A673 (cell line): ENCODE measurements at regions not wholly inside any gene's neighbourhood (a gene's known extent, or its start where the extent isn't known, plus 50 kb on each side); places are given as distances from the start of the nearest gene placed in this dataset.

Experiments used
- BruUV-seq: library from RNA; stranded (reverse); fragments of 400-500 nt; replicated peaks from 2 replicates; lab custom pipeline; 2021; lab: Mats Ljungman, UMichigan
- CTCF ChIA-PET: fragments of 300-600 bp; sonication (Branson Sonifier 250); formaldehyde crosslinking; loops from one replicate; lab custom pipeline; 2022; ENCODE audit warnings: antibody characterized with exemption; lab: Charles Lee
- POLR2A ChIA-PET: fragments of 300-600 bp; sonication (Branson Sonifier 250); formaldehyde crosslinking; loops from one replicate; lab custom pipeline; 2022; ENCODE audit warnings: antibody characterized with exemption; ENCODE audit not compliant: low non-redundant PET; lab: Charles Lee
- DNase-seq: peaks from one replicate; pipeline ENCODE4 v3.0.0-alpha.2; 2015; ENCODE audit warnings: low spot score
- H3K27ac ChIP-seq: fragments of 200-600 bp; sonication (generic); 2 replicates; pipeline ENCODE4 v1.5.1; 2016; ENCODE audit warnings: mixed run types, low read depth, mild to moderate bottlenecking, mixed read lengths, antibody characterized with exemption, low read length; ENCODE audit not compliant: poor library complexity, severe bottlenecking
- H3K27me3 ChIP-seq: fragments of 200-600 bp; sonication (generic); replicated peaks from 2 replicates; pipeline ENCODE4 v1.6.1; 2017; ENCODE audit warnings: mixed run types, low read depth, mild to moderate bottlenecking, mixed read lengths, antibody characterized with exemption, low read length; ENCODE audit not compliant: insufficient read depth, poor library complexity
- H3K36me3 ChIP-seq: fragments of 200-600 bp; sonication (generic); 2 replicates; pipeline ENCODE4 v1.6.1; 2016; ENCODE audit warnings: mixed run types, mild to moderate bottlenecking, mixed read lengths, antibody characterized with exemption, low read length; ENCODE audit not compliant: insufficient read depth, poor library complexity, severe bottlenecking
- H3K4me1 ChIP-seq: fragments of 200-600 bp; sonication (generic); 2 replicates; pipeline ENCODE4 v1.6.1; 2017; ENCODE audit warnings: mixed run types, mild to moderate bottlenecking, mixed read lengths, antibody characterized with exemption, low read length; ENCODE audit not compliant: insufficient read depth, poor library complexity, severe bottlenecking
- H3K4me3 ChIP-seq: fragments of 200-600 bp; sonication (generic); 2 replicates; pipeline ENCODE4 v1.5.1; 2016; ENCODE audit warnings: low read depth, mixed run types, mild to moderate bottlenecking, mixed read lengths, low read length; ENCODE audit not compliant: poor library complexity, severe bottlenecking
- H3K9me3 ChIP-seq: fragments of 200-600 bp; sonication (generic); 2 replicates; pipeline ENCODE4 v1.6.1; 2016; ENCODE audit warnings: mixed run types, low read depth, mild to moderate bottlenecking, mixed read lengths, antibody characterized with exemption, low read length; ENCODE audit not compliant: poor library complexity, severe bottlenecking
- CTCF ChIP-seq: fragments of 300-800, 200-600 bp; sonication (generic); conservative IDR thresholded peaks from 2 replicates; pipeline ENCODE4 v1.5.1; 2017; ENCODE audit warnings: low read depth, mild to moderate bottlenecking, antibody characterized with exemption, low read length, moderate library complexity, mixed read lengths
- EZH2 ChIP-seq: fragments of 200-600 bp; sonication (generic); IDR thresholded peaks from 2 replicates; pipeline ENCODE4 v1.6.1; 2017; ENCODE audit warnings: borderline replicate concordance, low read depth, mild to moderate bottlenecking, mixed read lengths, antibody characterized with exemption, low read length; ENCODE audit not compliant: poor library complexity, severe bottlenecking
- intact Hi-C: fragments of 100-400 bp; cut with micrococcal nuclease; formaldehyde crosslinking; loops from one replicate; pipeline ENCODE4 v1.10.0; 2022; ENCODE audit not compliant: unreplicated experiment

- no peak overlapping the region for H3K27ac ChIP-seq
- no peaks in the 10 kb centered on the region for H3K9me3 ChIP-seq
- ChIA-PET CTCF (no interaction called here), POLR2A (no interaction called here)
- peaks cover 5% of the 10 kb centered on the region for H3K27me3 ChIP-seq
- H3K36me3 ChIP-seq, result no peaks in the 10 kb centered on the region
- intact Hi-C loops, result no loop called here
- H3K4me1 ChIP-seq, result no peaks in the 10 kb centered on the region
- BruUV-seq, result no TSS peak
- H3K4me3 ChIP-seq, result no peak overlapping the region
- DNase-seq, result no peak
- TF ChIP-seq EZH2, result no peak
- TF ChIP-seq CTCF, result no peak
Observed at GRCh38 chr2:236765478-236765877, 195.9 kb downstream of the ACKR3 start.

GRCh38 chr2:236766850-236767249 lies 197.2 kb downstream of the ACKR3 start:
- no peak for DNase-seq
- no peaks in the 10 kb centered on the region for H3K27me3 ChIP-seq
- H3K36me3 ChIP-seq, result no peaks in the 10 kb centered on the region
- H3K9me3 ChIP-seq, result no peaks in the 10 kb centered on the region
- H3K4me1 ChIP-seq, result no peaks in the 10 kb centered on the region
- CTCF ChIA-PET, result no interaction called here
- POLR2A ChIA-PET, result no interaction called here
- BruUV-seq, result no TSS peak
- no peak for TF ChIP-seq EZH2
- TF ChIP-seq CTCF, result no peak
- H3K4me3 ChIP-seq, result no peak overlapping the region
- no peak overlapping the region for H3K27ac ChIP-seq
- intact Hi-C loops, result no loop called here

- no peak for DNase-seq
- Histone ChIP-seq H3K9me3 (no peaks in the 10 kb centered on the region), H3K36me3 (no peaks in the 10 kb centered on the region), H3K27ac (no peak overlapping the region), H3K4me1 (no peaks in the 10 kb centered on the region), H3K27me3 (no peaks in the 10 kb centered on the region), H3K4me3 (no peak overlapping the region)
- intact Hi-C loops, result no loop called here
- ChIA-PET POLR2A (no interaction called here), CTCF (no interaction called here)
- no peak for TF ChIP-seq EZH2
- no peak for TF ChIP-seq CTCF
- no TSS peak for BruUV-seq
Observed at GRCh38 chr2:236767941-236768340, 198.3 kb downstream of the ACKR3 start.
